Neuronal stem cell (in vitro differentiated cells): ENCODE measurements at regions not wholly inside any gene's neighbourhood (a gene's known extent, or its start where the extent isn't known, plus 50 kb on each side); places are given as distances from the start of the nearest gene placed in this dataset.
"Not testable (repeated sequence)": the region's sequence is repeated elsewhere in the genome, so short reads cannot be mapped to it uniquely, and the experiment has no call there.

Experiments used
- DNase-seq: peaks from one replicate; pipeline ENCODE4 v3.0.0-alpha.2; 2013; ENCODE audit warnings: low spot score
- H2AFZ ChIP-seq: one replicate; pipeline ENCODE4 v1.6.1; 2013; ENCODE audit warnings: mild to moderate bottlenecking, low read length, inconsistent platforms
- H2AK5ac ChIP-seq: 2 replicates; pipeline ENCODE4 v1.6.1; 2013; ENCODE audit warnings: low read depth, mild to moderate bottlenecking, inconsistent platforms, low read length, moderate library complexity, mixed read lengths
- H2BK120ac ChIP-seq: 2 replicates; pipeline ENCODE4 v1.6.1; 2013; ENCODE audit warnings: low read depth, mild to moderate bottlenecking, inconsistent platforms, low read length, moderate library complexity, mixed read lengths
- H2BK12ac ChIP-seq: one replicate; pipeline ENCODE4 v1.6.1; 2013; ENCODE audit warnings: low read length, inconsistent platforms
- H2BK15ac ChIP-seq: 2 replicates; pipeline ENCODE4 v1.6.1; 2013; ENCODE audit warnings: mild to moderate bottlenecking, low read length, inconsistent platforms, mixed read lengths
- H2BK5ac ChIP-seq: one replicate; pipeline ENCODE4 v1.6.1; 2013; ENCODE audit warnings: inconsistent platforms, mild to moderate bottlenecking, low read length, moderate library complexity
- H3K14ac ChIP-seq: one replicate; pipeline ENCODE4 v1.6.1; 2013; ENCODE audit warnings: low read length, inconsistent platforms
- H3K18ac ChIP-seq: 2 replicates; pipeline ENCODE4 v1.6.1; 2013; ENCODE audit warnings: low read length, inconsistent platforms
- H3K23ac ChIP-seq: 2 replicates; pipeline ENCODE4 v1.6.1; 2013; ENCODE audit warnings: low read depth, mild to moderate bottlenecking, mixed read lengths, low read length, inconsistent platforms; ENCODE audit not compliant: poor library complexity
- H3K27ac ChIP-seq: replicated peaks from 3 replicates; pipeline ENCODE4 v1.5.1; 2013; ENCODE audit warnings: low read length, inconsistent platforms
- H3K27me3 ChIP-seq, 3 experiments: 2 replicates each; pipeline ENCODE4 v1.6.1; 2013; ENCODE audit warnings: low read length in 3 of 3, mild to moderate bottlenecking in 2 of 3, inconsistent platforms in 1 of 3, low read depth in 1 of 3, mixed read lengths in 1 of 3, moderate library complexity in 1 of 3; ENCODE audit not compliant: control insufficient read depth in 3 of 3, insufficient read depth in 3 of 3
- H3K36me3 ChIP-seq, 2 donors: replicated peaks in 1 of 2; 2 replicates each; pipeline ENCODE4 v1.6.1; 2013; ENCODE audit warnings: low read length in 2 of 2; ENCODE audit not compliant: control insufficient read depth in 2 of 2, insufficient read depth in 2 of 2
- H3K4ac ChIP-seq: 2 replicates; pipeline ENCODE4 v1.6.1; 2013; ENCODE audit warnings: inconsistent platforms, mild to moderate bottlenecking, low read length, moderate library complexity
- H3K4me1 ChIP-seq, 2 donors: 1 replicate in 1 of 2; 2 replicates in 1 of 2; pipeline ENCODE4 v1.6.1; 2013; ENCODE audit warnings: low read length in 2 of 2, low read depth in 1 of 2; ENCODE audit not compliant: control insufficient read depth in 2 of 2, insufficient read depth in 1 of 2
- H3K4me2 ChIP-seq: one replicate; pipeline ENCODE4 v1.6.1; 2013; ENCODE audit warnings: mild to moderate bottlenecking, low read length, inconsistent platforms; ENCODE audit not compliant: insufficient read depth, poor library complexity, severe bottlenecking
- H3K4me3 ChIP-seq, 2 donors: 2 replicates each; pipeline ENCODE4 v1.5.1; 2013; ENCODE audit warnings: low read length in 2 of 2, mild to moderate bottlenecking in 2 of 2, inconsistent platforms in 1 of 2, moderate library complexity in 1 of 2
- H3K79me1 ChIP-seq: one replicate; pipeline ENCODE4 v1.6.1; 2013; ENCODE audit warnings: low read depth, mild to moderate bottlenecking, inconsistent platforms, low read length, moderate library complexity
- H3K9ac ChIP-seq: one replicate; pipeline ENCODE4 v1.6.1; 2013; ENCODE audit warnings: mild to moderate bottlenecking, low read depth, low read length, inconsistent platforms; ENCODE audit not compliant: poor library complexity
- H3K9me3 ChIP-seq, 2 donors: replicated peaks in 1 of 2; 2 replicates each; pipeline versions ENCODE3 to v1.6.1; 2013; ENCODE audit warnings: low read length in 2 of 2, mild to moderate bottlenecking in 2 of 2, inconsistent platforms in 1 of 2, low read depth in 1 of 2, mixed read lengths in 1 of 2, moderate library complexity in 1 of 2; ENCODE audit not compliant: control insufficient read depth in 2 of 2, insufficient read depth in 1 of 2
- H4K8ac ChIP-seq: one replicate; pipeline ENCODE4 v1.6.1; 2013; ENCODE audit warnings: low read depth, mild to moderate bottlenecking, inconsistent platforms, low read length, moderate library complexity
- H4K91ac ChIP-seq: one replicate; pipeline ENCODE4 v1.6.1; 2013; ENCODE audit warnings: low read length, low read depth, mild to moderate bottlenecking, inconsistent platforms; ENCODE audit not compliant: poor library complexity
- WGBS, 2 donors: extraction: QIAGEN DNeasy Blood & Tissue Kit; methylation state at CpG; one replicate each; pipeline ENCODE4 v1.1.7; 2013; ENCODE audit warnings: missing lambda C conversion rate in 2 of 2, mixed read lengths in 1 of 2; ENCODE audit not compliant: insufficient read length in 2 of 2, insufficient replicate concordance in 1 of 2; ENCODE audit errors: extremely low coverage in 2 of 2; 5-methylcytosine and 5-hydroxymethylcytosine counted together

GRCh38 chr14:49073292-49073691 lies 512.9 kb downstream of the RPS29 start:
- not testable (repeated sequence) for H3K9me3 ChIP-seq, H3K9ac ChIP-seq, H3K14ac ChIP-seq, DNase-seq, H4K91ac ChIP-seq, H3K27me3 ChIP-seq, H2AFZ ChIP-seq, H3K4ac ChIP-seq, H3K36me3 ChIP-seq, H2BK12ac ChIP-seq, H2BK120ac ChIP-seq, H2BK5ac ChIP-seq, H3K27ac ChIP-seq, H3K79me1 ChIP-seq, H2AK5ac ChIP-seq, H4K8ac ChIP-seq, H3K4me2 ChIP-seq, H3K4me3 ChIP-seq, H3K23ac ChIP-seq, H3K18ac ChIP-seq, H2BK15ac ChIP-seq, H3K4me1 ChIP-seq

DNA sequence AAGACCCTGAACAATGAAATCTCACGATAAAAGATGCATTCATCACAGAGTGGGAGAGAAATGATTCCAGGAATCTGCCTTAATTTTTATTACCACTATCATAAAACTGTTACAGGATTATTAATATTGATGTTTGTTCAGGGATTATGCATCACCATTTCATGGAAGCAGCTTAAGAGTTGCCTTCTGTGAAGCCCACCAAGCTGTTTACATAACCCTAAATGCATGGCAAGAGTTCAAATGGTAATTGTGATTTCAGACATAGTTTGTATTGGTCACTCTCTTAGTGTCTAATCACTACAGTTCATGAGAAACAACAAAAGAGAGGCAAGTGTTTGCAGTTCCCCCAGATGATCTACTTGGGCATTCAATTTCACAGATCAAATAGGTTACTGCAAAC lies 527.7 kb downstream of the RPS29 start:
- Histone ChIP-seq H3K9ac (no peak overlapping the region), H4K91ac (no peak overlapping the region), H3K4me1 (no peaks in the 10 kb centered on the region), H4K8ac (no peak overlapping the region), H3K23ac (no peak overlapping the region), H3K18ac (no peak overlapping the region), H2AK5ac (no peak overlapping the region), H3K9me3 (no peaks in the 10 kb centered on the region), H2BK5ac (no peak overlapping the region), H3K27me3 (no peaks in the 10 kb centered on the region), H2BK15ac (no peak overlapping the region), H3K4me2 (no peak overlapping the region), H3K36me3 (no peaks in the 10 kb centered on the region), H3K27ac (no peak overlapping the region), H3K79me1 (no peaks in the 10 kb centered on the region), H2BK12ac (no peak overlapping the region), H2AFZ (no peak overlapping the region), H2BK120ac (no peak overlapping the region), H3K14ac (no peak overlapping the region), H3K4ac (no peak overlapping the region), H3K4me3 (no peak overlapping the region)
- DNase-seq = no peak
- no CpG with 5 or more reads among the region's 1 CpG for WGBS, 2 donors

- H4K91ac ChIP-seq = no peak overlapping the region
Observed at GRCh38 chr14:49057838-49058510, 528.2 kb downstream of the RPS29 start.

DNA sequence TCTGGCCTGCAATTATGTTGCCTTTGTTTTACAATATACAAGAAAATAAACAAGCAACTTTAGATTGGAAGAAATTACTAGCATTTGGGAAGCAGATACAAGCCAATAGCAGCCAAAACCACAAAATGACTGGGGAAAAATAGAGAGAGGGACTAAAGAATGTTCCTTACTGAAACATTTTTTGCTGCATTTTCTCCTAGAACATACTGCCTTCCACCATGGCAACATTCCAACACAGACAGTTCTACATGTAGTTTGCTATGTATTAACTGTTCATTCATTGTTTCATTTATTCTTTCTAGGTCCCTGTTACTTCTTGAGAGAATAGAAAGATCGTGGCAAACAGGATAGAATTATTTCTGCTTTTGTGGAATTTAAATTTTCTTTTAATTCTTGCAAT lies 530.2 kb downstream of the RPS29 start:
- Histone ChIP-seq H3K4me2 (no peak overlapping the region), H2AK5ac (no peak overlapping the region), H3K4me3 (no peak overlapping the region), H3K18ac (no peak overlapping the region), H3K4me1 (no peaks in the 10 kb centered on the region), H3K4ac (no peak overlapping the region), H3K36me3 (no peaks in the 10 kb centered on the region), H4K91ac (no peak overlapping the region), H3K9ac (no peak overlapping the region), H3K9me3 (no peaks in the 10 kb centered on the region), H2BK5ac (no peak overlapping the region), H2BK120ac (no peak overlapping the region), H4K8ac (no peak overlapping the region), H3K27me3 (no peaks in the 10 kb centered on the region), H3K79me1 (no peaks in the 10 kb centered on the region), H2AFZ (no peak overlapping the region), H2BK12ac (no peak overlapping the region), H2BK15ac (no peak overlapping the region), H3K27ac (no peak overlapping the region), H3K14ac (no peak overlapping the region), H3K23ac (no peak overlapping the region)
- WGBS, 2 donors = no CpG with 5 or more reads among the region's 1 CpG
- DNase-seq = no peak

More at GRCh38 chr14:49057838-49058510, 528.2 kb downstream of the RPS29 start:
- no CpG with 5 or more reads among the region's 1 CpG for WGBS, 2 donors
- H2BK5ac ChIP-seq = no peak overlapping the region
- no peaks in the 10 kb centered on the region for H3K4me1 ChIP-seq
- no peak overlapping the region for H3K4me2 ChIP-seq
- H3K14ac ChIP-seq = no peak overlapping the region
- no peak overlapping the region for H3K4ac ChIP-seq
- no peak overlapping the region for H4K8ac ChIP-seq
- no peak overlapping the region for H2BK120ac ChIP-seq
- no peak overlapping the region for H2BK15ac ChIP-seq
- no peak overlapping the region for H3K23ac ChIP-seq
- H3K79me1 ChIP-seq = no peaks in the 10 kb centered on the region
- DNase-seq = no peak
- no peak overlapping the region for H3K4me3 ChIP-seq
- no peaks in the 10 kb centered on the region for H3K9me3 ChIP-seq
- no peak overlapping the region for H2AFZ ChIP-seq
- no peak overlapping the region for H3K9ac ChIP-seq
- no peaks in the 10 kb centered on the region for H3K27me3 ChIP-seq
- H3K27ac ChIP-seq = no peak overlapping the region
- no peaks in the 10 kb centered on the region for H3K36me3 ChIP-seq
- H2BK12ac ChIP-seq = no peak overlapping the region
- no peak overlapping the region for H2AK5ac ChIP-seq
- no peak overlapping the region for H3K18ac ChIP-seq
